Fibroblast of the aortic adventitia (primary cell): ENCODE measurements at regions not wholly inside any gene's neighbourhood (a gene's known extent, or its start where the extent isn't known, plus 50 kb on each side); places are given as distances from the start of the nearest gene placed in this dataset.

Experiments used
- DNase-seq: peaks from one replicate; pipeline ENCODE4 v3.0.0-alpha.2; 2010; ENCODE audit warnings: low read depth
- H3K4me3 ChIP-seq: 2 replicates; pipeline ENCODE4 v1.5.1; 2011; ENCODE audit warnings: low read depth, mild to moderate bottlenecking, control low read depth, low read length, moderate library complexity
- CTCF ChIP-seq: IDR thresholded peaks from 2 replicates; pipeline ENCODE4 v1.5.1; 2011; ENCODE audit warnings: mild to moderate bottlenecking, low read length, control low read depth, inconsistent platforms; ENCODE audit not compliant: insufficient read depth

DNA sequence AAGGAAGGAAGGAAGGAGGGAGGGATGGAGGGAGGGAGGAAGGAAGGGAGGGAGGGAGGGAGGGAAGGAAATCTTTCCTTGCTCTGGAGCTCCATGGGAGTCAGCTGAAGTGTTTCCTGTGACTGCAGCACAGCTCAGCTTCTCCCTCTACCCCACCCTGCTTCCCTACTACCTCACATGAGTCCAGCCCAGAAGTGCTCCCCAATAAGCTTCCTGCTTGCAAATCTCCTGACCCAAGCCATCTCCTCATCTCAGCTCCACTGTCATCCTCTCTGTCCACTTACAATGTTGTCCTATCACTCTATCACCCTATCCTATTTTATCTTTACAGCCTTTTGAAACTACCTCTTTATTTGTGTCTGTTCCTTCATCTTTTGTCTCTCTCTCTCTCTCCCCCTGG is 52.9 kb upstream of the SSBP3 start:
- DNase-seq: no peak
- H3K4me3 ChIP-seq: no peak overlapping the region

DNA sequence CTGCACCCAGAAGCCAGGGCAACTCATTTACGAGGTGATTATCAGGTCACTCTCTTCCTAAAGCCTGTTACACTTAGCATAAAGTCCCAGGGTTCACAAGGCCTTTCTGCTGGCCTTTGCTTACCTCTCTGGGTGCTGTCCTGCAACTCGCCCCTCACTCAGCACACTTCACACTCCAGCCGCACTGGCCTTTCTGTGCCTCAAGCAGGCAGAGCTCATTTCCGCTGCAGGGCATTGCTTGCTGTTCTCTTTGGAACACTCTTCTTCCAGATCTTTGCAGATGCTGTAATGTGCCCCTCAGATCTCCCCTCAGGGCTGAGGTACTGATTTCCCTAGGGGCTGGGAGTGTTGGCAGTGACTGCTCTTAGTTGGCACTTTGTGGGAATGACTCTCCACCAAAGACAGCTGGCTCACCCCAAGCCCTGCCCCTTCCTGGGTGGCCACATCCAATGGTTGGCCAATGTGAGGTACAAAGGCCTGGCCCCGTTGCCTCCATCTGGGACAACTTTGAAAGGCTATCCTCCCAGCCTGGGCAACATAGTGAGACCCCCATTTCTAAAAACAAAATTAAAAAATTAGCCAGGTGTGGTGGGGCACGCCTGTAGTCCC is 50.8 kb upstream of the SSBP3 start:
- no peak overlapping the region for H3K4me3 ChIP-seq
- no peak for TF ChIP-seq CTCF
- no peak for DNase-seq

More for the DNA sequence above, 52.9 kb upstream of the SSBP3 start:
- TF ChIP-seq CTCF: no peak

DNA sequence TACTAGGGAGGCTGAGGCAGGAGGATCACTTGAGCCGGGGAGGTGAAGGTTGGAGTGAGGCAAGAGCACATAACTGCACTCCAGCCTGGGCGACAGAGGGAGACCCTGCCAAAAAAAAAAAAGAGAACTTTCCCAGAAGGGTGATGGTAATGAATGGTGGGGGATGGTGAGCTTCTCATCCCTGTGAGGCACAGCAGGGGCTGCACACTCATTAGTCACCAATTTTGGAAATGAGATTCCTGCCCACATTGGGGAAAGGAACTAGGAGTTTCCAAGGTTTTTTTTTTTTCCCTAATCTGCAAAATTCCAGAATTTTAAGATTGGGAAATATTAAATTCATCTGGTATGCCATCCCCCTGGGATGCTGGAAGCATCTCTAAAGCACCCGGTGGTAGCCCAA is 50.2 kb upstream of the SSBP3 start:
- DNase-seq: no peak
- TF ChIP-seq CTCF: no peak
- no peak overlapping the region for H3K4me3 ChIP-seq
